Fibroblast of pulmonary artery (primary cell): ENCODE measurements at regions not wholly inside any gene's neighbourhood (a gene's known extent, or its start where the extent isn't known, plus 50 kb on each side); places are given as distances from the start of the nearest gene placed in this dataset.
"Not testable (repeated sequence)": the region's sequence is repeated elsewhere in the genome, so short reads cannot be mapped to it uniquely, and the experiment has no call there.

ENCODE experiments used
- DNase-seq: peaks from one replicate; pipeline ENCODE4 v3.0.0-alpha.2; 2010; ENCODE audit warnings: low read depth
- H3K4me3 ChIP-seq: replicated peaks from 2 replicates; pipeline ENCODE4 v1.5.1; 2011; ENCODE audit warnings: low read depth, mild to moderate bottlenecking, control low read depth, low read length, moderate library complexity
- CTCF ChIP-seq: IDR thresholded peaks from 2 replicates; pipeline ENCODE4 v1.5.1; 2011; ENCODE audit warnings: mild to moderate bottlenecking, control low read depth, low read length, inconsistent platforms; ENCODE audit errors: missing control alignments

- no peak overlapping the region for H3K4me3 ChIP-seq
- DNase-seq, result no peak
- TF ChIP-seq CTCF, result no peak
Measured at GRCh38 chr12:67107235-67107634, 161.9 kb upstream of the CAND1 start.

DNA sequence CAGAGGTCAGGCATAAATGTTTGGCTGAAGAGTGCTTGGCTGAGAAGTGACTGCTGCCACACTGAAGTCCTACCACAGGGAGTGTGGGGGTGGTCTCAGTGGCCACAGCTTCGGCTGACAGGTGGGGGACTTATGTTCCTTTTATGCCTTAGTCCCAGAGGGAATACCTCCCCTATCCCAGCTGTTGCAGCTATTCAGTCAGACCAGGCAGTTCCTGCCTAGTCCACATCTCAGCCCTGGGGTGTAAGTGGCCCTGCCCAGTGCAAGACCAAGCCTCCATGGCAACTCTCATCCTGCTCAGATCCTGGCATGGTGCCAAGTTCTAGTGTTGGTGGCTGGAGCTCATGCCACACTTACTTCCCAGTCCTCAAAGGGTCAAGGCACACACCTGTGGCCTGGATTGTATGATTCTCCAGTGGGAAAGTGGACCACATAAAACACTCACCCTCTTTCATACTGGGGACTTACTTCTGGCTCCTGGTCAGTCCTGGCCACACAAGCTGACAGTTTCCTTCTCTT lies 161.3 kb upstream of the CAND1 start:
- TF ChIP-seq CTCF, result no peak
- no peak for DNase-seq
- H3K4me3 ChIP-seq, result no peak overlapping the region

DNA sequence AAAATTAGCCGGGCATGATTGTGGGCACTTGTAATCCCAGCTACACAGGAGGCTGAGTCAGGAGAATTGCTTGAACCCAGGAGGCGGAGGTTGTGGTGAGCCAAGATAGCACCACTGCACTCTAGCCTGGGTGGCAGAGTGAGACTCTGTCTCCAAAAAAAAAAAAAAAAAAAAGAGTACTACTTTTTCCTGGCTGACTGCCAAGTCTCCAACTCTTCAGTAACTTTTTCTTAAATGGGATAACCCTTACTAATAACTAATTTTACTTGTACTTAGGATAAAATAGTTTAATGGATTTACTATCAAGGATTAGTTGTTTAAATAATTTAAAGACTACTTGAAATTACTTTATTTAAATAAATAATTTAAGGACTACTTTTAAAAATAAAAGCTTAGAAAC lies 158.8 kb upstream of the CAND1 start:
- not testable (repeated sequence) for H3K4me3 ChIP-seq, DNase-seq

DNA sequence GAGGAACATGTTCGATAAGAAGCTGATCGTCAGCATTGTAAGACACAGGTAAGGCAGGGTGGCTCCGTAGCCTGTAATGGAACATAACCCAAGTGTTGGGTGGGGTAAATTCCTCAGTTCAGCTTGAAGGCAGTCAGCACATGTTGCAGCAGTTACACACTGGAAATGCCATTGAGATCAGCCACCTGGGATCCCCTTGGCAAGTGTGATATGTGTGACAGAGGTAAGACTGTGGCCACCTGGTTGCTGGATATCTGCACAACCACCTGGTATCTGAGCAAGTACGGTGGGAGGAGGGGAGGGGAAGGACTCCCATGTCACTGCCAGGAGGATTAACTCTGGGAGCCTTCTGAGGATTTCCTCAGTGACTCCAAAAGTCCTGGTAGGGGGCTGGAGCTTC lies 158.0 kb upstream of the CAND1 start:
- no peak for DNase-seq
- no peak overlapping the region for H3K4me3 ChIP-seq
- no peak for TF ChIP-seq CTCF

GRCh38 chr12:67112586-67112985 lies 156.6 kb upstream of the CAND1 start:
- H3K4me3 ChIP-seq, result no peak overlapping the region
- no peak for TF ChIP-seq CTCF
- no peak for DNase-seq

GRCh38 chr12:67116134-67116533 lies 153.0 kb upstream of the CAND1 start:
- H3K4me3 ChIP-seq, result no peak overlapping the region
- TF ChIP-seq CTCF, result no peak
- no peak for DNase-seq

- no peak overlapping the region for H3K4me3 ChIP-seq
- no peak for DNase-seq
- TF ChIP-seq CTCF, result no peak
Measured at GRCh38 chr12:67122584-67122983, 146.6 kb upstream of the CAND1 start.
